HG03575 (cell line): ENCODE measurements at regions not wholly inside any gene's neighbourhood (a gene's known extent, or its start where the extent isn't known, plus 50 kb on each side); places are given as distances from the start of the nearest gene placed in this dataset.

Source experiments
- ATAC-seq: cut with Tn5 transposase; IDR thresholded peaks from one replicate; pipeline ENCODE4 v1.9.1; 2021; ENCODE audit not compliant: unreplicated experiment, insufficient number of reproducible peaks, low FRiP score; ENCODE audit errors: extremely low read depth

GRCh38 chr18:29002747-29003146, 825.8 kb upstream of the CDH2 start:
- ATAC-seq: no peak

GRCh38 chr18:28999726-29000125, 822.8 kb upstream of the CDH2 start:
- no peak for ATAC-seq

- ATAC-seq: no peak
These were observed 818.4 kb upstream of the CDH2 start for GRCh38 chr18:28995319-28995718.

- no peak for ATAC-seq
These were observed 807.8 kb upstream of the CDH2 start for GRCh38 chr18:28984731-28985130.

- no peak for ATAC-seq
These were observed 797.6 kb upstream of the CDH2 start for GRCh38 chr18:28974504-28974903.

- ATAC-seq: no peak
These were observed 796.4 kb upstream of the CDH2 start for GRCh38 chr18:28973324-28973723.

GRCh38 chr18:28972333-28972907, 795.5 kb upstream of the CDH2 start:
- ATAC-seq: no peak

GRCh38 chr18:28963481-28963880, 786.6 kb upstream of the CDH2 start:
- ATAC-seq: no peak

GRCh38 chr18:28961669-28962228, 784.8 kb upstream of the CDH2 start:
- no peak for ATAC-seq

GRCh38 chr18:28960146-28960545, 783.2 kb upstream of the CDH2 start:
- no peak for ATAC-seq

- ATAC-seq: no peak
These were observed 775.4 kb upstream of the CDH2 start for GRCh38 chr18:28952339-28952738.

- ATAC-seq: no peak
These were observed 771.0 kb upstream of the CDH2 start for GRCh38 chr18:28947900-28948299.

- no peak for ATAC-seq
These were observed 769.5 kb upstream of the CDH2 start for GRCh38 chr18:28946471-28946870.

- ATAC-seq: no peak
These were observed 746.0 kb upstream of the CDH2 start for GRCh38 chr18:28922936-28923335.

- ATAC-seq: no peak
These were observed 739.5 kb upstream of the CDH2 start for GRCh38 chr18:28916456-28916855.

GRCh38 chr18:28905509-28905908, 728.6 kb upstream of the CDH2 start:
- no peak for ATAC-seq

GRCh38 chr18:28904789-28905364, 727.9 kb upstream of the CDH2 start:
- ATAC-seq: no peak

GRCh38 chr18:28903306-28903705, 726.4 kb upstream of the CDH2 start:
- no peak for ATAC-seq

- no peak for ATAC-seq
These were observed 713.9 kb upstream of the CDH2 start for GRCh38 chr18:28890791-28891190.

GRCh38 chr18:28884304-28884703, 707.4 kb upstream of the CDH2 start:
- no peak for ATAC-seq

- ATAC-seq: no peak
These were observed 703.9 kb upstream of the CDH2 start for GRCh38 chr18:28880856-28881255.
